SKM-1 (cell line): ENCODE measurements at regions not wholly inside any gene's neighbourhood (a gene's known extent, or its start where the extent isn't known, plus 50 kb on each side); places are given as distances from the start of the nearest gene placed in this dataset.

Experiments used
- DNase-seq: peaks from one replicate; lab custom pipeline; 2025; ENCODE audit not compliant: unreplicated experiment; lab: John Stamatoyannopoulos, UW

DNA sequence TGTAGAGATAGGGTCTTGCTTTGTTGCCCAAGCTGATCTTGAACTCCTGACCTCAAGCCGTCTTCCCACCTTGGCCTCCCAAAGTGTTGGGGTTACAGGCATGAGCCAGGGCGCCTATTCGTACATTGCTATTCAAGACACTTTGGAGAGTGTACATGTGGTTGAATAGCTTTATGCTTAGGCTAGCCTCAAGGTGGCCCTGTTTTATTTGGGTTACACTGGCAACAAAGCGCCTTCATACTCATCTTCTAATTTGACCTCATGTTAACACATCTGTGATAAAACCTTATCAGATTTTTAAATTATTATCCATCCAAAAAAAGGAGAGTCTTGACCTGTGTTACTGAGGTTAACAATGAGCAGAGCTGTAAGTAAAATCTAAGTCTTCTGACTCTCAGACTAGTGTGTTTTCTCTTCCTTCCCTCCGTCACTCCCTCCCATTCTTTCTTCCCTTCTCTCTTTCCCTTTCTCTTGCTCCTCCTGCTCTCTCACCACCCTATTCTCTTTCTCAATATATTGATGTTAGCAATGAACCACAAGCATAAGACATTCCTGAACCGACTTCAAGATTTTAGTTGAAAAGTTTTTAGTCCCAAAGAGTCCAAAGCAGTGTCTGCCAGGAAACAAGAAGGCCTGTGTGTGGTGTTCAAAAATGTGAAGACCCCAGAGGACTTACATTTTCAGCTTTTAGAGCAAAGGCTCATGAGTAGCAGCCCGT is 603.7 kb upstream of the CFAP20DC start:
- DNase-seq: no peak

- no peak for DNase-seq
Observed at GRCh38 chr3:59644479-59645402, 594.9 kb upstream of the CFAP20DC start.

GRCh38 chr3:59641169-59641899 is 591.5 kb upstream of the CFAP20DC start:
- DNase-seq: no peak

- DNase-seq: no peak
Observed at GRCh38 chr3:59632760-59633573, 583.1 kb upstream of the CFAP20DC start.

- DNase-seq: no peak
Observed at GRCh38 chr3:59631482-59631881, 581.7 kb upstream of the CFAP20DC start.

- DNase-seq: no peak
Observed at GRCh38 chr3:59621037-59621436, 571.2 kb upstream of the CFAP20DC start.

GRCh38 chr3:59620325-59620724 is 570.5 kb upstream of the CFAP20DC start:
- DNase-seq: no peak

- no peak for DNase-seq
Observed at GRCh38 chr3:59612444-59612715, 562.6 kb upstream of the CFAP20DC start.

DNA sequence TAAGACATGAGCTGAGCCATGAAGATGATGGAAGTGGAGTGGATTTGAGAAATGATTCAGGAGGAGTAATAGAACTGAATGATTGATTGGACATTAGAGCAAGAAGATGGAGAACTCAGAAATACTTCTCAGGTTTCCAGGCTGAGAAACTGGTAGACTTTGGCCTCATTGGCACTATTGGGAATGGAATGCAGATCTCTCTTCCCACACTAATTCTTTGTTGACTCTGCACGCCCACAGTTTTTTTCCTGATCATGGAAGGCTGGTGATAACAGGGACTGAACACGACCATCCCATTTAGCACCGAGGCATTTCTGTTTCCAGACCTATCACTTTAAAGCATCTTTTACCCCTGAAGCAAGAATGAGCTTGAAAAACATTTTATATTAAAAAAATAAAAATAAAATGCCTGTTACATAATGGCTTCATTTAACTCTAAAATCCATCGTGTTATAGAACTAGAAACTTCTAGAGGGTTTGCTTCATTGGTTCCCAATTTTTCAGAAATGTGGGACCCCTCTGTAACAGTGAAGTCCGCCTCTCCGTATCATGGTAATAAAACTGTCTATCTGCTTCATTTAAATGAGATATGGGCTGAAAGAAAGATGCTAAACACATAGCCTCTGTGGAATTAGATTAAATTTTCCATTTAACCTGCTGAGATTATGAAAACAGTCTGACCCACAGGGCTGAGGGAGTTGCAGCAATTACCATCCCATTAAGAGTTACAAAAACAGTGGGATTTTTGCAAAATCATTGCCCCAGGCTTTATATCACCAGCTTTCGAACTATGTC is 562.0 kb upstream of the CFAP20DC start:
- no peak for DNase-seq

DNA sequence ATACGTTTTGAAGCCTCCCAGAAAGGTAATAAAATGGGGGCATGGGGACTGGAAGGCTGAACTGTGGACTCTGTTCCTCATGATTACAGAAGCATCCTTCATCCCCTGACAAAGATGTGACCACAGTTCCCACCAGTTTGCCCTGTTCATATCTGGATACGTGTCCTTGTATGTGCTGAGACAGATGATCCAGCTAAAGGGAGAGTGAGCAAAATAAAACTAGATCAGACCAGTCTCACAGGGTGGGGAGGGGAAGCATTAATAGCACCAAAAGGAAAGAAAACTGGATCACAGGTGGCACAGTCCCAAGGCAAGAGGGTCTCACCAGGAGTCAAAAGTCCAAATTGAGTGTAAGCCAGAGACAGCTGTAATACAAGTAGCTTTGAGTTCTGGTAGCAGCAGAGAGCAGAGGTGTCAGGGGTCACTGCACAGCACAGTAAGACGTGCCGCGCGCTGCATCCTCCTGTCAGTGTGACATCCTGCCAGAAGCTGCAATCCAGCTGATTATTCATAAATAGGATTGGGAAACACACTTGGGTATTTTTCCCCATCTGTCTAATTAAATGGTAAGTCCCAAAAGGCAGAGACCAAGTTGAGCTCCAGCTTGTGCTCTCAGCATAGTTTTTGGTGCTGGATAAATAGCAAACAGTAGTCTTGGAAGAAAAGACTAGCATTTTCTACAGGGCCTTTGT is 560.0 kb upstream of the CFAP20DC start:
- DNase-seq: no peak

- DNase-seq: no peak
Observed at GRCh38 chr3:59608356-59608755, 558.5 kb upstream of the CFAP20DC start.

DNA sequence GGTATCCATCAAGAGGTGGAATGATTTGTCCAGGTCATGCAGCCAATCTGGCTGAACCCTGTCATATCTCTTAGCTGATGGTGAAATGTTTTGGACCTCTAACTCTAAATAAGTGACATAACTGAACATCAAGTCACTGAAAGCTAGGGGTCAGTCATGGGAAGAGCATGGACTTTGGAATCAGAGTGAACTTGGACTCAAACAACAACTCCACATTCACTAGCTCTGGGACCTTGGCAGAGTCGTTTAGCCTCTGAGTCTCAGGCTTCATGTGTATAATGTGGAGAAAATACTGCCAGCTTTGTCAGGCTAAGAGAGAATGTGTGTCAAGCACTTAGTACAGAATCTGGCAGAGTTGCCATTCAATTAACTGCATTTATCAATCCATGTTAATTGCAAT is 557.8 kb upstream of the CFAP20DC start:
- DNase-seq: no peak

- DNase-seq: no peak
Observed at GRCh38 chr3:59606638-59607266, 556.9 kb upstream of the CFAP20DC start.

GRCh38 chr3:59605944-59606534 is 556.2 kb upstream of the CFAP20DC start:
- DNase-seq: no peak

DNA sequence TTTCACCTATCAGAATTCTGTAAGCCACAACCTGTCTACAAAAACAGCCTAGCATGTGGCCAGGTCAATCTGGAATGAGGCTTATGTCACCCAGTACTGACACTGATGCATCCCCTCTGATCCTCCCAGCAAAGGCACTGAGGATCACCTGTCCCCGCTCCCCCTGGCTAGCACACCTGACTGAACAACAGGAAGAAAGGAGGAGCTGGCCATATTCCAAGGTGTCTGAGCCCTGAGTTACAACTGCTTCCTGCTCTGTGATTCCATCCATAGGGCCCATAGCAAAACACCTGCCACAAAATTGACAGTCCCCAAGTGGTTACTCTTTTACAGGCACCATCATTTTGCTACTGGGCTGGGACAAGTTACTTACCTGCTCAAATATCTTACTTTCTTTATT is 555.5 kb upstream of the CFAP20DC start:
- DNase-seq: no peak

DNA sequence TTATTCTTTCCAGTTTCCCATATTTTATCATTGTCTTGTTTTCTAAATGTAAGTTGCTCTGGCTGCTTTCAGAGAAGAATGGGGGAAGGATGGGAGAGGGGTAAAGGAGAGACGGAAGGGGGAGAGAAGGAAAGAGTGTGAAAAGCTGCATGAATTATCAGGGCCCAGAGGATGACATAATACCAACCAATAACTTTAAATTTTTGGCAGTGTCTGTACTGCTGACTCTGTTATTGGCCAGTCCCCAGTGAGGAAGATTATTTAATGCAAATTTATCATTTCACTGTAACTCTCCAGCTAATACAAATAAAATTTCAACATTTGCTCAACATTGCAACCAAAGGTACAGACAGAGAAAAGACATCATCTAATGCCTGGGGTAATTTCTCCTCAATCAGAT is 551.7 kb upstream of the CFAP20DC start:
- no peak for DNase-seq

- DNase-seq: no peak
Observed at GRCh38 chr3:59600631-59601030, 550.8 kb upstream of the CFAP20DC start.

GRCh38 chr3:59596741-59597140 is 546.9 kb upstream of the CFAP20DC start:
- DNase-seq: no peak

GRCh38 chr3:59595830-59596229 is 546.0 kb upstream of the CFAP20DC start:
- no peak for DNase-seq
